ENCODE measurements at regions not wholly inside any gene's neighbourhood (a gene's known extent, or its start where the extent isn't known, plus 50 kb on each side); places are given as distances from the start of the nearest gene placed in this dataset.
"Not testable (repeated sequence)": the region's sequence is repeated elsewhere in the genome, so short reads cannot be mapped to it uniquely, and the experiment has no call there.

- intact Hi-C loops (cut with DNase I), result no loop called here
- ATAC-seq (ENCODE audit: poor library complexity), result no peak
- DNase-seq, result no peak
Measured at GRCh38 chr10:126722726-126723125, 52.2 kb upstream of the C10orf90 start.

GRCh38 chr10:126723226-126723625 is 52.7 kb upstream of the C10orf90 start:
- intact Hi-C loops (cut with DNase I), result no loop called here
- ATAC-seq (ENCODE audit: poor library complexity) (no peak), DNase-seq (no peak)

GRCh38 chr10:126729314-126729870 is 58.9 kb upstream of the C10orf90 start:
- intact Hi-C loops (cut with DNase I), result no loop called here
- DNase-seq (no peak), ATAC-seq (ENCODE audit: poor library complexity) (no peak)

- ATAC-seq (ENCODE audit: poor library complexity) (peak; percentile 78), DNase-seq (no peak)
- intact Hi-C loops (cut with DNase I), result no loop called here
Measured at GRCh38 chr10:126730856-126731609, 60.5 kb upstream of the C10orf90 start.

GRCh38 chr10:126731610-126731990 is 61.1 kb upstream of the C10orf90 start:
- DNase-seq (no peak), ATAC-seq (ENCODE audit: poor library complexity) (peak; percentile 74)
- intact Hi-C loops (cut with DNase I), result no loop called here

- no peak for ATAC-seq (ENCODE audit: poor library complexity)
Measured at GRCh38 chr10:126732308-126732707, 61.8 kb upstream of the C10orf90 start.

GRCh38 chr10:126732868-126733267 is 62.4 kb upstream of the C10orf90 start:
- no peak for ATAC-seq (ENCODE audit: poor library complexity)
- DNase-seq, result no peak
- intact Hi-C loops (cut with DNase I), result no loop called here

More at GRCh38 chr10:126732308-126732707, 61.8 kb upstream of the C10orf90 start:
- no peak for DNase-seq
- intact Hi-C loops (cut with DNase I), result no loop called here

GRCh38 chr10:126734015-126734414 is 63.5 kb upstream of the C10orf90 start:
- intact Hi-C loops (cut with DNase I), result no loop called here
- ATAC-seq (ENCODE audit: poor library complexity), result peak; percentile 50
- DNase-seq, result no peak

- intact Hi-C loops (cut with DNase I), result no loop called here
- ATAC-seq (ENCODE audit: poor library complexity), result no peak
Measured at GRCh38 chr10:126734967-126735366, 64.5 kb upstream of the C10orf90 start.

GRCh38 chr10:126736142-126736541 is 65.6 kb upstream of the C10orf90 start:
- DNase-seq, result no peak
- intact Hi-C loops (cut with DNase I), result no loop called here
- ATAC-seq (ENCODE audit: poor library complexity), result no peak

More at GRCh38 chr10:126734967-126735366, 64.5 kb upstream of the C10orf90 start:
- no peak for DNase-seq

GRCh38 chr10:126736727-126737126 is 66.2 kb upstream of the C10orf90 start:
- ATAC-seq (ENCODE audit: poor library complexity), result peak; percentile 27
- intact Hi-C loops (cut with DNase I), result no loop called here
- DNase-seq, result no peak

GRCh38 chr10:126738001-126738400 is 67.5 kb upstream of the C10orf90 start:
- ATAC-seq (ENCODE audit: poor library complexity), result no peak
- intact Hi-C loops (cut with DNase I), result no loop called here
- DNase-seq, result no peak

GRCh38 chr10:126744571-126744970 is 74.1 kb upstream of the C10orf90 start:
- ATAC-seq (ENCODE audit: poor library complexity) (no peak), DNase-seq (no peak)
- intact Hi-C loops (cut with DNase I), result no loop called here

- ATAC-seq (ENCODE audit: poor library complexity) (peak; percentile 83), DNase-seq (peak; percentile 77)
- intact Hi-C loops (cut with DNase I), result loop anchor here (5.0 kb wide), 1 partner anchor 767 kb away; no protein-coding TSS in a partner anchor
Measured at GRCh38 chr10:126749015-126749655, 78.6 kb upstream of the C10orf90 start.

GRCh38 chr10:126754966-126755365 is 84.5 kb upstream of the C10orf90 start:
- no peak for ATAC-seq (ENCODE audit: poor library complexity)
- intact Hi-C loops (cut with DNase I), result no loop called here
- DNase-seq, result no peak

- DNase-seq (no peak), ATAC-seq (ENCODE audit: poor library complexity) (no peak)
- intact Hi-C loops (cut with DNase I), result no loop called here
Measured at GRCh38 chr10:126758867-126759266, 88.4 kb upstream of the C10orf90 start.

GRCh38 chr10:126759531-126759930 is 89.0 kb upstream of the C10orf90 start:
- intact Hi-C loops (cut with DNase I), result no loop called here

GRCh38 chr10:126766646-126767045 is 96.2 kb upstream of the C10orf90 start:
- ATAC-seq (ENCODE audit: poor library complexity); DNase-seq; intact Hi-C loops (cut with DNase I): not testable (repeated sequence)

More at GRCh38 chr10:126759531-126759930, 89.0 kb upstream of the C10orf90 start:
- DNase-seq (no peak), ATAC-seq (ENCODE audit: poor library complexity) (no peak)

GRCh38 chr10:126770809-126771208 is 100.3 kb upstream of the C10orf90 start:
- no peak for DNase-seq
- no peak for ATAC-seq (ENCODE audit: poor library complexity)
- intact Hi-C loops (cut with DNase I), result no loop called here

- no peak for ATAC-seq (ENCODE audit: poor library complexity)
- DNase-seq, result no peak
- intact Hi-C loops (cut with DNase I), result no loop called here
Measured at GRCh38 chr10:126776168-126776567, 105.7 kb upstream of the C10orf90 start.

Data from Right ventricle myocardium superior (tissue), 1 donor.